ENCODE measurements at regions not wholly inside any gene's neighbourhood (a gene's known extent, or its start where the extent isn't known, plus 50 kb on each side); places are given as distances from the start of the nearest gene placed in this dataset.

DNA sequence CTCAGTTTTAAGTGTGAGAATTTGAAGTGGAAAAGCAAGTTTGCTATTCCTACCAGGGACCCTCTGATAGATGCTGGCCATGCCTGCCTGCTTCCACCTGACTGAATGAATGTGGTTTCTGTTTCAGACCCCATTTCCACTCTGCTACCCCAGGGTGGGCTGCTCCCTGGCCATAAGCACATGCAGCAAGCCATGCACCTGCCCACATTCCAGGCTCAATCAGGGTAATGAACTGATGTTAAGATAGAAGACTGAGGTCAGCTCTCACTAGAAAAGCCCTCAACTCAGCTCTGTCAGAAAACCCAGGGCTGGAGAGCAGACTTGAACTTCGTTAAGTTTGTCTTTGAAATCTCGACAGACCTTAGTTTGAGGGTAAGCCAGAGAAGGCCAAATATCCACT is 333.9 kb downstream of the CYRIA start:
- H3K36me3 ChIP-seq: no peaks in the 10 kb centered on the region
- H3K27ac ChIP-seq: no peak overlapping the region
- no peaks in the 10 kb centered on the region for H3K9me3 ChIP-seq
- no peak overlapping the region for H3K4me3 ChIP-seq
- WGBS: 88% methylated on average over 2 of the region's 2 CpGs
- TF ChIP-seq, protein P1, sequence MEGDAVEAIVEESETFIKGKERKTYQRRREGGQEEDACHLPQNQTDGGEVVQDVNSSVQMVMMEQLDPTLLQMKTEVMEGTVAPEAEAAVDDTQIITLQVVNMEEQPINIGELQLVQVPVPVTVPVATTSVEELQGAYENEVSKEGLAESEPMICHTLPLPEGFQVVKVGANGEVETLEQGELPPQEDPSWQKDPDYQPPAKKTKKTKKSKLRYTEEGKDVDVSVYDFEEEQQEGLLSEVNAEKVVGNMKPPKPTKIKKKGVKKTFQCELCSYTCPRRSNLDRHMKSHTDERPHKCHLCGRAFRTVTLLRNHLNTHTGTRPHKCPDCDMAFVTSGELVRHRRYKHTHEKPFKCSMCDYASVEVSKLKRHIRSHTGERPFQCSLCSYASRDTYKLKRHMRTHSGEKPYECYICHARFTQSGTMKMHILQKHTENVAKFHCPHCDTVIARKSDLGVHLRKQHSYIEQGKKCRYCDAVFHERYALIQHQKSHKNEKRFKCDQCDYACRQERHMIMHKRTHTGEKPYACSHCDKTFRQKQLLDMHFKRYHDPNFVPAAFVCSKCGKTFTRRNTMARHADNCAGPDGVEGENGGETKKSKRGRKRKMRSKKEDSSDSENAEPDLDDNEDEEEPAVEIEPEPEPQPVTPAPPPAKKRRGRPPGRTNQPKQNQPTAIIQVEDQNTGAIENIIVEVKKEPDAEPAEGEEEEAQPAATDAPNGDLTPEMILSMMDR (IDR thresholded peaks at IDR 0.05): no peak
- TF ChIP-seq EP300 (IDR thresholded peaks at IDR 0.05): no peak
- no peak for TF ChIP-seq POLR2A (IDR thresholded peaks at IDR 0.05)
- no peak for TF ChIP-seq POLR2AphosphoS5 (IDR thresholded peaks at IDR 0.05)
- no peaks in the 10 kb centered on the region for H3K4me1 ChIP-seq
- no peaks in the 10 kb centered on the region for H3K27me3 ChIP-seq
- no peak for DNase-seq (ENCODE audit: low spot score in 2 of 2)

DNA sequence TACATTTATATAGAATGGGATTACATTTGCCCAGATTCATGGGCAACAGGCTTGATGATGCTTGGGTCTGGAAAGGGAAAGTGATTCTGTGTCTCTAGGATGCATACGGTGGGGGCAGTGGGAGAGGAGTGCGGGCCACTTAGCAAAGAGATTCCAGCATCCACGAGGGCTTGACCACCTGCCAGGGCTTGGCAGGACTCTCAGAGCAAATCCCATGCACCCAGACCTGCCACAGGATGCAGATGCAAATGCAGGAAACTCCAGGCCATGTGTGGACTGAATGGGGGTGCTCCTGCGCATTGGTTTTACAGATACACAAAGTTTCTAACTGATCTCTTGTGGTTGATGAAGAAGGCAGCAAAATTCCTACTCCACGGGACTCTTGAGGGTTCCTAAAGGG is 334.7 kb downstream of the CYRIA start:
- DNase-seq (ENCODE audit: low spot score in 2 of 2): no peak
- WGBS: 68% methylated on average over 5 of the region's 5 CpGs
- H3K27me3 ChIP-seq: no peaks in the 10 kb centered on the region

DNA sequence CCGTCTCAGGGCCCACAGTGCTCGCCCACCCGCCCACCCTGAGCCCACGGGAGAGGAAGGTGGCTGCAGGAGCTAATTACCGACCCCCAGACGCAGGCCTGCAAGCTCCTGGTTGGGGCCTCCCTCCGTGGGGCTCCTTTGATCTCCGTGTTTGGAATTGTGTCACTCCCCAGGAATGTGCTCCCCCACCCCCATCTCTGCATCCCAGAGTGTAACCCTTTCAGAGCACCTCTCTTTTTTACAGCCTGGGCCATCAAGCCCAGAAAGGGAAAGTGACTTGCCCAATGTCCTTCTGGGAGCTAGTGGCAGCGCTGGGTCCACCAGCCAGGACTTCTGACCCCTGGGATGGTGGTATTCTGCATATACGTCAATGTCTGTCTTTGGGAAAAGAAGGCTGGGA is 335.1 kb downstream of the CYRIA start:
- H3K27ac ChIP-seq: no peak overlapping the region
- TF ChIP-seq POLR2AphosphoS5 (IDR thresholded peaks at IDR 0.05): no peak
- TF ChIP-seq, protein P1 (IDR thresholded peaks at IDR 0.05): no peak
- no peak for TF ChIP-seq POLR2A (IDR thresholded peaks at IDR 0.05)
- no peak for TF ChIP-seq EP300 (IDR thresholded peaks at IDR 0.05)
- H3K36me3 ChIP-seq: no peaks in the 10 kb centered on the region
- no peaks in the 10 kb centered on the region for H3K9me3 ChIP-seq
- DNase-seq (ENCODE audit: low spot score in 2 of 2): no peak
- WGBS: 51% methylated on average over 9 of the region's 10 CpGs
- no peaks in the 10 kb centered on the region for H3K27me3 ChIP-seq
- no peak overlapping the region for H3K4me3 ChIP-seq
- no peaks in the 10 kb centered on the region for H3K4me1 ChIP-seq

More for the DNA sequence above, 334.7 kb downstream of the CYRIA start:
- Histone ChIP-seq H3K36me3 (no peaks in the 10 kb centered on the region), H3K27ac (no peak overlapping the region), H3K9me3 (no peaks in the 10 kb centered on the region), H3K4me1 (no peaks in the 10 kb centered on the region), H3K4me3 (no peak overlapping the region)
- TF ChIP-seq POLR2A (IDR thresholded peaks at IDR 0.05) (no peak), POLR2AphosphoS5 (IDR thresholded peaks at IDR 0.05) (no peak), EP300 (IDR thresholded peaks at IDR 0.05) (no peak)
- TF ChIP-seq, protein P1 (IDR thresholded peaks at IDR 0.05): no peak

DNA sequence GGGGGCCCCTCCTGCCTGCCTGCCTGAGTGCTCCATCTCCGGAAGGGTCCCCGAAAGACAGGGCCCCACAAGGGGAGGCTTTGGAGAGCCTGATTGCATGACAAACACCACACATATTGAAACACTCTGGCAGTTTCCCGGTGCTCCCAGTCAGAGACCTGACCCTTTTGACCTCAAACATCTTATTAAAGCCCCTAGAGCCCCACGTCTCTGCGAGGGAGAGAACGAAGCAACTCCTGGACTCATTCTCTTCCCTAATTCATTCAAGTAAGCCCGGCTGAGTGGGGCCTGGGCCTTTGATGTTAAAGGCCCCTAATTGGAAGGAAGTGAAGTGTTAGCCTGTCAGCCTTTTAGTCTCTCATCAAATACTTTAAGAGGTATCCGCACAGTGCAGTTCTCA is 335.6 kb downstream of the CYRIA start:
- DNase-seq (ENCODE audit: low spot score in 2 of 2): no peak
- Histone ChIP-seq H3K4me3 (no peak overlapping the region), H3K4me1 (no peaks in the 10 kb centered on the region), H3K27me3 (no peaks in the 10 kb centered on the region), H3K9me3 (no peaks in the 10 kb centered on the region), H3K27ac (no peak overlapping the region), H3K36me3 (no peaks in the 10 kb centered on the region)
- TF ChIP-seq POLR2AphosphoS5 (IDR thresholded peaks at IDR 0.05) (no peak), EP300 (IDR thresholded peaks at IDR 0.05) (no peak)
- TF ChIP-seq, protein P1 (IDR thresholded peaks at IDR 0.05): no peak
- WGBS: 89% methylated on average over 8 of the region's 8 CpGs

DNA sequence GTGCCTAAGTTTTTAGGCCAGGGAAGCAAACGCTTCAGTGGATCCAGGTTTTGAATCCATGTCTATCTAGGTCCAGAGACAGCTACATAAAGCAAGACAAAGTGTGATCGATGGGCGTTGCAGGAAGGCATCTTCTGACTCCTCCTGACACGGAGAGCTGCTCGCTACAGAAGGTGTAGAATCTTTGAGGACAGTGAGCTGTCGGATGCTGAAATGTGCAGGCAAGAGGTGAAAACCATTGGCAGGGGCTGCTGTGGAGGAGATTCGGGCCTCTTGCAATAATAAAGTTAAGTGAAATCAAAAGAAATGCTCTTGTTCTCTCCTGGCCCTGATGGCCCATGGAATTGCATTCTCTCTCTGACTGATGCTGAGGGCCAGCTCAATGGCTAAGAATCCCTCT is 336.2 kb downstream of the CYRIA start:
- H3K27ac ChIP-seq: no peak overlapping the region
- H3K9me3 ChIP-seq: no peaks in the 10 kb centered on the region
- no peaks in the 10 kb centered on the region for H3K4me1 ChIP-seq
- TF ChIP-seq POLR2A (IDR thresholded peaks at IDR 0.05) (no peak), POLR2AphosphoS5 (IDR thresholded peaks at IDR 0.05) (no peak), EP300 (IDR thresholded peaks at IDR 0.05) (no peak)
- TF ChIP-seq, protein P1 (IDR thresholded peaks at IDR 0.05): no peak
- H3K27me3 ChIP-seq: no peaks in the 10 kb centered on the region
- DNase-seq (ENCODE audit: low spot score in 2 of 2): no peak
- no peaks in the 10 kb centered on the region for H3K36me3 ChIP-seq
- H3K4me3 ChIP-seq: no peak overlapping the region
- 93% methylated on average over 7 of the region's 7 CpGs for WGBS
